Central memory CD8-positive, alpha-beta T cell (primary cell): ENCODE measurements at regions not wholly inside any gene's neighbourhood (a gene's known extent, or its start where the extent isn't known, plus 50 kb on each side); places are given as distances from the start of the nearest gene placed in this dataset.

Experiments used
- ATAC-seq: fragments of 150-1000 bp; cut with Tn5 transposase; replicated peaks from 2 replicates; pipeline ENCODE4 v1.10.0; 2022; ENCODE audit warnings: mild to moderate bottlenecking, moderate FRiP score, moderate number of reproducible peaks; ENCODE audit not compliant: poor library complexity, severe bottlenecking; ENCODE audit errors: extremely low read depth
- DNase-seq, 2 donors: peaks; one replicate each; pipeline ENCODE4 v3.0.0; 2021; ENCODE audit warnings: low spot score in 2 of 2
- H3K27ac Mint-ChIP-seq: one replicate; pipeline ENCODE4 v1.8.0; 2022; ENCODE audit warnings: low read depth, mild to moderate bottlenecking, moderate library complexity, mixed read lengths
- H3K27me3 Mint-ChIP-seq: one replicate; pipeline ENCODE4 v1.8.0; 2022; ENCODE audit warnings: mixed read lengths
- H3K36me3 Mint-ChIP-seq: one replicate; pipeline ENCODE4 v1.8.0; 2022; ENCODE audit warnings: mild to moderate bottlenecking, moderate library complexity, mixed read lengths; ENCODE audit not compliant: insufficient read depth
- H3K4me1 Mint-ChIP-seq: one replicate; pipeline ENCODE4 v1.8.0; 2022; ENCODE audit warnings: mixed read lengths
- H3K4me3 Mint-ChIP-seq: one replicate; pipeline ENCODE4 v1.8.0; 2022; ENCODE audit warnings: mild to moderate bottlenecking, moderate library complexity, mixed read lengths
- H3K9me3 Mint-ChIP-seq: one replicate; pipeline ENCODE4 v1.8.0; 2022; ENCODE audit warnings: mixed read lengths

DNA sequence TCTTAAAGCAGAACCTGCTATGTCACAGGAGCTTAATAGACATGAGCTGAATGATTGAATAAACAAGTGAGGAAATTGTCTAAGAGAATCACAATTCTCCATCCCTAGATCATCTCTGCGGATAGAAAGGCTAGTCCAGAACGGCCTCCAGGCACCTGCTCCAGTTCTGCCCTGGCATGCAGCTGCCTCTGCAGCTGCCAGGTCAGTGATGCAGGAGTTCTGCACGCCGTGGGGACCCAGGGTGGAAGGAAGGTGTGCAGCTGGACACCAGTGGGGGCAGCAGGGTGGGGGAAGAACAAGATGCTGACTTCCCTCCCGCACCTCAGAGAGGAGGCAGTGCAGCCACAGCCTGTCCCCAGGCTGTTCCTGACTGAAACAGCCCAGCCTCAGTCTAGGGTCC, 192.1 kb upstream of the NCAM1 start:
- peaks cover 1% of the 10 kb centered on the region for H3K36me3 Mint-ChIP-seq
- ATAC-seq = no peak
- H3K9me3 Mint-ChIP-seq = no peaks in the 10 kb centered on the region
- DNase-seq = no peak
- no peaks in the 10 kb centered on the region for H3K4me1 Mint-ChIP-seq
- peaks cover 33% of the 10 kb centered on the region for H3K27me3 Mint-ChIP-seq
- no peak overlapping the region for H3K27ac Mint-ChIP-seq
- no peak overlapping the region for H3K4me3 Mint-ChIP-seq

DNA sequence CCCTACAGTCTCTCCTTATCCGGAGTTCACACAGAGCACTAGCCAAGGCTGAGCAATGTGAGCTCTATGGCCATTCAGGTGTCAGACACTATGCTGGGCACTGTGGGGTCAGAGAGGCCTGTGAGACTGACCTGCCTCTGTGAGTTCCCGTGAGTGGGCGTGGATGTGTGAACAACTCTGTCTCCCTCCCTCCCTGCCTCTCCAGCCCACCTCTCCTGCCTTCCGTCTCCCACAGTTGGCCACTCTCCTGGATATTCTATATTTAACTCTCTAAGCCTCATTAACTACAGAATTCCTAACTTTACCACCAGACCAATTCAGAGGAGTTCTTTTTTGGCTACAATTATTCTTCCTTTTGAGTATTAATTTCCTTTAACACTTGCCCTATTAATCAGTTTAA, 191.6 kb upstream of the NCAM1 start:
- Mint-ChIP-seq H3K36me3 (peaks cover 1% of the 10 kb centered on the region), H3K4me3 (no peak overlapping the region), H3K4me1 (no peaks in the 10 kb centered on the region), H3K27ac (no peak overlapping the region), H3K9me3 (no peaks in the 10 kb centered on the region), H3K27me3 (peaks cover 37% of the 10 kb centered on the region)
- ATAC-seq (no peak), DNase-seq (no peak)

GRCh38 chr11:112770033-112770432, 191.2 kb upstream of the NCAM1 start:
- ATAC-seq = no peak

DNA sequence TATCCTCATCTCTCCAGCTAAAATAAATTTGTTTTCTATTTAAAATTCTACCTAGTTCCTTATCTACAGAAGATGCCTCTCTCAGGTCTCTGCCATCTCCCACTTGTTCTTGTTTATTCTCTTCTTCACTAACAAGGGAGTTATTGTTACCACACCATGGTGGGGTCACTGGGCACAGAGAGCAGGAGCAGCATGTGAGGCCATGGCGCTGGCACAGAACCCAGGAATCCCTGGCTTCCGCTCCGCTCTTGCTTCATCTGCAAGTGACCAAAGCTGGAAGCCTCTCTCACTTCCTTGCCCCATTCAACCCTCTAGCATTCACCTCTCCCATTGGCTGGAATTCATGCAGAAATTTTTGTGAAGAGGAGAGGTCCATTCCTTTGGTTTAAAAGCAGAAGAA, 190.7 kb upstream of the NCAM1 start:
- H3K27ac Mint-ChIP-seq = peak overlapping the region; percentile 56
- DNase-seq (no peak), ATAC-seq (no peak)
- peaks cover 1% of the 10 kb centered on the region for H3K36me3 Mint-ChIP-seq
- H3K27me3 Mint-ChIP-seq = peaks cover 37% of the 10 kb centered on the region
- H3K4me3 Mint-ChIP-seq = no peak overlapping the region
- no peaks in the 10 kb centered on the region for H3K4me1 Mint-ChIP-seq
- H3K9me3 Mint-ChIP-seq = no peaks in the 10 kb centered on the region

More at GRCh38 chr11:112770033-112770432, 191.2 kb upstream of the NCAM1 start:
- Mint-ChIP-seq H3K36me3 (peaks cover 1% of the 10 kb centered on the region), H3K9me3 (no peaks in the 10 kb centered on the region), H3K27me3 (peaks cover 37% of the 10 kb centered on the region), H3K27ac (peak overlapping the region; percentile 56), H3K4me1 (no peaks in the 10 kb centered on the region), H3K4me3 (no peak overlapping the region)
- no peak for DNase-seq

- DNase-seq (no peak), ATAC-seq (no peak)
- Mint-ChIP-seq H3K27ac (no peak overlapping the region), H3K9me3 (no peaks in the 10 kb centered on the region), H3K36me3 (no peaks in the 10 kb centered on the region), H3K4me3 (no peak overlapping the region), H3K4me1 (no peaks in the 10 kb centered on the region), H3K27me3 (peaks cover 37% of the 10 kb centered on the region)
Measured at GRCh38 chr11:112771851-112772250, 189.4 kb upstream of the NCAM1 start.

- DNase-seq (no peak), ATAC-seq (no peak)
- no peak overlapping the region for H3K27ac Mint-ChIP-seq
- H3K36me3 Mint-ChIP-seq = no peaks in the 10 kb centered on the region
- no peaks in the 10 kb centered on the region for H3K9me3 Mint-ChIP-seq
- peaks cover 37% of the 10 kb centered on the region for H3K27me3 Mint-ChIP-seq
- no peaks in the 10 kb centered on the region for H3K4me1 Mint-ChIP-seq
- H3K4me3 Mint-ChIP-seq = no peak overlapping the region
Measured at GRCh38 chr11:112773264-112773663, 188.0 kb upstream of the NCAM1 start.

DNA sequence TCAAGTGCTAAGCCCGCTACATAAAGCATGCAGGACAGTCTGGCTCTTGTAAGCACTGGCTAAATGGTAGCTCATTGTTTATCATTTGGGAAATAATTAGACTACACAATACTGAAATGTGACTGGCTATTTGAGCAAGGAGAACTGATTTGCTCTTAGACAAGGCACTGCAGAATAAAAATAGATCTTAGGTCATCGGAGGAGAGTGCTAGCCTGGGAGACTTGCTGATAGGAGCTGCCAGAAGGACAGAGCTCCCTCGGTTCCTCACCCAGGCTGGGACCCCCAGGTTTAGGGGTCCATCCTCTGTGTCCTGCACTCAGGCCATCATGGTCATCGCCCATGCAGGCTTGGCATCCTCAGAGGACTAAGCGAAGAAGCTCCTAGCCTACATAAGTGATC, 184.4 kb upstream of the NCAM1 start:
- Mint-ChIP-seq H3K9me3 (no peaks in the 10 kb centered on the region), H3K36me3 (no peaks in the 10 kb centered on the region), H3K4me3 (no peak overlapping the region)

GRCh38 chr11:112777283-112777751, 183.9 kb upstream of the NCAM1 start:
- Mint-ChIP-seq H3K27me3 (peaks cover 51% of the 10 kb centered on the region), H3K36me3 (no peaks in the 10 kb centered on the region), H3K9me3 (no peaks in the 10 kb centered on the region), H3K4me3 (no peak overlapping the region), H3K27ac (no peak overlapping the region), H3K4me1 (no peaks in the 10 kb centered on the region)
- DNase-seq (no peak), ATAC-seq (no peak)

More for the DNA sequence above, 184.4 kb upstream of the NCAM1 start:
- ATAC-seq (no peak), DNase-seq (no peak)
- H3K27ac Mint-ChIP-seq = no peak overlapping the region
- peaks cover 49% of the 10 kb centered on the region for H3K27me3 Mint-ChIP-seq
- H3K4me1 Mint-ChIP-seq = no peaks in the 10 kb centered on the region

DNA sequence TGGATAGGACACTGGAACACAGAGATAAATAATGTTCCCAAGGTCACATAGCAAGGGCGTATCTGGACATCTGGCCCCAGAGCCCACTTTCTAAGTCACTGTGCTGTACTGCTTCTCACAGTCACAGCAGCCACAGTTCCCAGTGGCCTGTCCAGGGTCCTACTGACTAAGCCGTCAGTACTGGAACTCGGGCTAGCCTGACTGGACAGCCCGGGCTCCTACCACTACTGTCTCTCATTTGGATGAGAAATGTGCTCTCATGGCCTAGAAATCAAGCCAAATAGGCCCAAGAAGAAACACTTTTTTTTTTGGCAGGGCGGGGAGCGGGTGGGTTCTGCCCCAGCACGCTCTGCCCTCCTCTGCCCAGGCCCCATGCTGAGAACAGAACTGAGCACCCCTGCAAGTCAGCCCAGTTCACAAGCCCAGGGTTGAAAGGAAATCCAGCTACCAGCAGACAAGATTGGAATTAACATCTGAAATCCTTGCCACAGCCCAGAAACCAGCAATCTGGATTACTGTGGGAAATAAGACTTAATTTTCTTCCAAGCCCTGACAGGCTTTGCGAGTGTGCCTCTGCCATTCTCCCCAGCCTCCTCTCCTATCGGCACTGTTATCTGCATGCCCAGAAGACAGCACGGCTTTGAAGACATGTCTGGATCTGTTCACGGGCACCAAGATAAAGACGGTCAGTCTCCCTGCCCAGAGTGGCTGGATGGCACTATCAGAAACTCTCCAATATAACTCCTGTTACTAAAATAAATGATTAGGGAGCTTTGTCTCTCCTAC, 182.9 kb upstream of the NCAM1 start:
- H3K27ac Mint-ChIP-seq = no peak overlapping the region
- DNase-seq (no peak), ATAC-seq (no peak)
- H3K9me3 Mint-ChIP-seq = no peaks in the 10 kb centered on the region
- peaks cover 42% of the 10 kb centered on the region for H3K27me3 Mint-ChIP-seq
- no peak overlapping the region for H3K4me3 Mint-ChIP-seq
- no peaks in the 10 kb centered on the region for H3K4me1 Mint-ChIP-seq
- no peaks in the 10 kb centered on the region for H3K36me3 Mint-ChIP-seq

- no peak for ATAC-seq
- H3K4me1 Mint-ChIP-seq = no peaks in the 10 kb centered on the region
- no peaks in the 10 kb centered on the region for H3K9me3 Mint-ChIP-seq
- no peak overlapping the region for H3K27ac Mint-ChIP-seq
- no peaks in the 10 kb centered on the region for H3K36me3 Mint-ChIP-seq
- DNase-seq = no peak
- H3K27me3 Mint-ChIP-seq = peaks cover 36% of the 10 kb centered on the region
- H3K4me3 Mint-ChIP-seq = no peak overlapping the region
Measured at GRCh38 chr11:112778877-112779266, 182.3 kb upstream of the NCAM1 start.

DNA sequence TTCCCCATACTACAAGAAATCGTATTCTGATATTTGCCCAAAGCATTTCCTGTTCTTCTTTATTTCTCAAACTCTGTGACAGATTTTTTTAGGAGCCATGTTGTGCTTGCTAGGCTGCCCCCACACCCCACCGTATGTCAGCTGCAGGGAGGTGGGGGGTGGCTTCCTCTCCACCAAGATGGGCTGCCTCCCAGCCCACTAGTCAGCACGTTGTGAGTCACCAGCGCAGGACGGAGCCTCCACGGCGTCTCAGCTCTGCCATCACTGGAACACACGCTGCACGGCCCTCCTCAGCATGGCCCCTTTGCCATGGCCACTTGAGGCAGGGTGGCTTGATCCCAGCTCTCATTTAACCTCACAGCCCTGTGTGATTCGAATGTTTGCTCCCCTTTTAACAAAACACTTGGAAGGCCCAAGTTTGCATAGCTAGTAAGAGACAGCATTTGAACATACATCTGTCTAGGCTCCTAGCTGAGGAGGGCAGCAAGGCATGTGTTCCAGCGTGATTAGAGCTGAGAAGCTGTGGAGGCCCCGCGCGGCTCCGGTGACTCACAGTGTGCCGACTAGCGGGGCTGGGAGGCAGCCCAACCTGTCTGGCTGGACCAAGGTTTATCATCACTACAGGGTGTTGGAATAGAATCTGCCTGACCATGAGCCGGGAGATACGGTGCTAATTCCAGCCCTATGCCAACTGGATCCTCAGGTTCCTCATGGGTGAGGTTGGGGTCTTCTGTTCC, 180.7 kb upstream of the NCAM1 start:
- no peaks in the 10 kb centered on the region for H3K9me3 Mint-ChIP-seq
- H3K4me1 Mint-ChIP-seq = no peaks in the 10 kb centered on the region
- no peak overlapping the region for H3K27ac Mint-ChIP-seq
- H3K4me3 Mint-ChIP-seq = no peak overlapping the region
- peaks cover 33% of the 10 kb centered on the region for H3K27me3 Mint-ChIP-seq
- DNase-seq (no peak), ATAC-seq (no peak)
- H3K36me3 Mint-ChIP-seq = no peaks in the 10 kb centered on the region

DNA sequence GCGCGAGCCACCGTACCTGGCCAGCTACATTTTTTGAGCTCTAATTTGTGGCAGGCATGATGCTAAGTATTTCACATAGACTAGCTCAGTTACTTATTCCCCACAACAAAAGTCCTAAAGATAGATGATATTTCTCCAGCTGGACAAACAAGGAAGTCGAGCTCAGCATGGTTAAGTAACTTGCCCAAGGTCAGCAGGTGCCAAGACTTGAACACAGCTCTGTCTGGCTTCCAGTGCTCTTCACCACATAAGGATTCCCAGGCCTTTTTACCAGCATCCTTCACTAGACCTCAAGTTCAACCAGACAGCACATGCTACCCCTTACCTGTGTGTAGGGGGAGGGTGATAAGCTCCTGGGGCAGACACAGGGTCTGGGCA, 177.3 kb upstream of the NCAM1 start:
- H3K27me3 Mint-ChIP-seq = peaks cover 53% of the 10 kb centered on the region
- H3K4me3 Mint-ChIP-seq = no peak overlapping the region
- H3K9me3 Mint-ChIP-seq = no peaks in the 10 kb centered on the region
- DNase-seq (no peak), ATAC-seq (no peak)
- H3K27ac Mint-ChIP-seq = no peak overlapping the region
- no peaks in the 10 kb centered on the region for H3K36me3 Mint-ChIP-seq
- no peaks in the 10 kb centered on the region for H3K4me1 Mint-ChIP-seq
